Small intestine (tissue), 7 donors: ENCODE measurements at regions not wholly inside any gene's neighbourhood (a gene's known extent, or its start where the extent isn't known, plus 50 kb on each side); places are given as distances from the start of the nearest gene placed in this dataset.

ENCODE experiments used
- DNase-seq, 2 donors: peaks; one replicate each; pipeline versions ENCODE4 v3.0.0 to v3.0.0-alpha.2; 2013
- FAIRE-seq: peaks from 2 replicates; lab custom pipeline; 2012; peaks lifted over from hg19 to GRCh38; lab: Jason Lieb, UNC
- H3K27ac ChIP-seq, 3 donors: one replicate each; pipeline ENCODE4 v1.5.1; 2013; ENCODE audit warnings: low read length in 2 of 3, mild to moderate bottlenecking in 2 of 3, control low read depth in 1 of 3, inconsistent platforms in 1 of 3, low read depth in 1 of 3, moderate library complexity in 1 of 3
- H3K27me3 ChIP-seq, 3 donors: one replicate each; pipeline ENCODE4 v1.6.1; 2013; ENCODE audit warnings: low read length in 3 of 3, inconsistent platforms in 1 of 3; ENCODE audit not compliant: control insufficient read depth in 3 of 3, insufficient read depth in 3 of 3
- H3K36me3 ChIP-seq, 3 donors: one replicate each; pipeline ENCODE4 v1.6.1; 2013; ENCODE audit warnings: low read length in 3 of 3, inconsistent platforms in 1 of 3, low read depth in 1 of 3, mild to moderate bottlenecking in 1 of 3, moderate library complexity in 1 of 3; ENCODE audit not compliant: control insufficient read depth in 3 of 3, insufficient read depth in 2 of 3
- H3K4me1 ChIP-seq, 3 donors: one replicate each; pipeline ENCODE4 v1.6.1; 2013; ENCODE audit warnings: low read length in 2 of 3, inconsistent platforms in 1 of 3, low read depth in 1 of 3, mild to moderate bottlenecking in 1 of 3, moderate library complexity in 1 of 3; ENCODE audit not compliant: control insufficient read depth in 3 of 3, insufficient read depth in 2 of 3
- H3K4me3 ChIP-seq, 3 donors: one replicate each; pipeline ENCODE4 v1.5.1; 2013; ENCODE audit warnings: low read length in 3 of 3, control low read depth in 1 of 3, inconsistent platforms in 1 of 3, low read depth in 1 of 3, mild to moderate bottlenecking in 1 of 3, moderate library complexity in 1 of 3
- H3K9me3 ChIP-seq, 2 donors: one replicate each; pipeline ENCODE4 v1.6.1; 2013; ENCODE audit warnings: low read depth in 1 of 2, low read length in 1 of 2; ENCODE audit not compliant: control insufficient read depth in 2 of 2, insufficient read depth in 1 of 2
- WGBS, 3 donors: extraction: QIAGEN DNeasy Blood & Tissue Kit; methylation state at CpG; one replicate each; pipeline ENCODE4 v1.1.7; 2013; 5-methylcytosine and 5-hydroxymethylcytosine counted together
- donor health status: healthy with polysubstance abuse.
- donor health status: control.
- donor health status: control.
- donor health status: Bipolar disorder and iron deficiency.
- donor health status: healthy.

DNA sequence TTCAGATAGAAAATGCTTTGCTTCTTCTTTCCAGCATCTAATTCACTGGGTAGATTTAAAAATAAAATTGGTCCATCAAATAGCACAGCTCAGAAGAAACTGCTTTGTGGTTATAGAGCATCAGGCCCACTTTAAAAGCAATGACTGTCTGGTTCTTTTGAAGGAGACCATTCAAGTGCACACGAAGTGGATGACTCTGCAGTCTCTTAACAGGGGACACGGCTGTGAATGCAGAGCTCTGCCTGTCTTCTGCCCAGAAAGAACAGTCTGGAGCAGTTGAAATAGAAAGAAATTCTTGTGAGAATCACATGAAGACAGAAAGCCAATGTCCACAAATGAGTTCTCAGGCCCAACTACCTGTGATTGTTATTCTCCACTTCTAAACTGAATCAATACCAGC, 138.7 kb upstream of the PLEKHA5 start:
- H3K4me1 ChIP-seq: no peaks in the 10 kb centered on the region
- WGBS, 3 donors: 65 to 80% (median 73%) methylated on average over 2 of the region's 2 CpGs
- DNase-seq (no peak), FAIRE-seq (no peak)
- no peaks in the 10 kb centered on the region for H3K36me3 ChIP-seq
- H3K27ac ChIP-seq: no peak overlapping the region
- H3K9me3 ChIP-seq: no peaks in the 10 kb centered on the region
- no peak overlapping the region for H3K4me3 ChIP-seq
- H3K27me3 ChIP-seq: no peaks in the 10 kb centered on the region

DNA sequence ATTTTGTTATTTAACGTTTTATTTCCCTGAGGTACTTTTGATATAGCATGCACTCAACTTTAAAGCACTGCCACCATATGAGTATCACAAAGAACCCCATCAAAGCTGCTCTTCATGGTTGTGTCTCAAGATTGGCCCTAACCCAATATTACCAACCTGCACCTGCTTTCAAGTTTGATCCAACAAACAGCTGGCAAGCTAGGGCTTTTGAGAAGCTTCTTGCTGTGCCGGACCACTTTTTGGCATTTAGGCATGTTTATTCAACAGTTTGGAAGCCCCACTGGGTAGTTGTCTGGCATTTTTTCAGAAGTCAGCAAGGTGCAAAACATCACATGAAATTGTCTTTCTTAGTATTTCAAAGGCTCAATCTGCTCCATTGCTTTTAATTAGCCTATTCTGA, 137.2 kb upstream of the PLEKHA5 start:
- DNase-seq: no peak
- no peaks in the 10 kb centered on the region for H3K27me3 ChIP-seq
- no peaks in the 10 kb centered on the region for H3K36me3 ChIP-seq
- H3K4me3 ChIP-seq: no peak overlapping the region
- H3K27ac ChIP-seq: no peak overlapping the region
- FAIRE-seq: no peak
- 69 to 89% (median 85%) methylated on average over 2 of the region's 2 CpGs for WGBS, 3 donors
- no peaks in the 10 kb centered on the region for H3K4me1 ChIP-seq
- H3K9me3 ChIP-seq: no peaks in the 10 kb centered on the region

DNA sequence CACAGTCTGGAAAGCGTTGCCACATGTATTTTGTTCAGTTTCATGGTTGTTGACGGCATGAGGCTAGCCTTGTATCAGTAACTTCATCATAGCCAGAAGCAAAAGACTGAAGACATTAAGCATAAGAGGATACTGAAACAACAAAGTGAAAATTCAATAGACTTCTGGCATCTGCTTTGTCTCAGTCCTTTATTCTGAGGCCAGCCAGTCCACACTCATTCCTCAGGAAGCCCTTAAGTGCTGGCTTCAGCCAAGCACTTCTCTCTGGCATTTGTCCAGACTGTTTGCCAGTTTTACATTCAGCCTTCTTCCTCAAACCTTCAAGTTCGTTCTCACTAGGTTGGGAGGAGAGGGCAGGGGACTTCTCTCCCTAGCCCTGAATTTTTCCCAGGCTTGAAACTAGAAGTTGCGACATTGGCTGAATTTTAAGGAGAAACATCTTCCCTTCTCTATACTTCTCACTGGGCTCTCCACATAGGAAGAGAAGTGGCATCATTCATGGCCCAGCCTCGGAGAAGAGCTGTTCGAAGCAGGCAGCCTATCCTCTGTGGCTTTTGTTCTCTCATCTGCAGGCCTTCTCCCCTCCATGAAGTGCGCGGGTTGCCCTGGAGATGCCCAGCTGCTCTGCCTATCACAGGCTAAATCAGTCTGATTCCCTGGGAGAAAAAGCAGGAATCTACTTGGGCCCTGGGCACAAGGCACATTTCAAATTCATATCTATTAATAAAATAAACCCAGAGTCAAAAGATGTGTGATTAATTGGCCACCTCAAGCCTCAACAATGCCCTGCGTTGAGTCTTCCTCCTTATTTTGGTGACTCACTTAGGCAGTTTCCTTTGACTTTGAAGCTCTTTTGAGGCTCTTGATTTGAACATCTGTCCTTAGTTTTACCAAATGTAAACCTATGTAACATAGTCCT, 130.9 kb upstream of the PLEKHA5 start:
- Histone ChIP-seq H3K9me3 (no peaks in the 10 kb centered on the region), H3K4me1 (peaks cover 0 to 5% (median 3%) of the 10 kb centered on the region in 3 donors), H3K4me3 (no peak overlapping the region), H3K27ac (no peak overlapping the region), H3K27me3 (no peaks in the 10 kb centered on the region), H3K36me3 (no peaks in the 10 kb centered on the region)
- DNase-seq (no peak), FAIRE-seq (no peak)
- 74 to 86% (median 78%) methylated on average over 9 of the region's 9 CpGs for WGBS, 3 donors

DNA sequence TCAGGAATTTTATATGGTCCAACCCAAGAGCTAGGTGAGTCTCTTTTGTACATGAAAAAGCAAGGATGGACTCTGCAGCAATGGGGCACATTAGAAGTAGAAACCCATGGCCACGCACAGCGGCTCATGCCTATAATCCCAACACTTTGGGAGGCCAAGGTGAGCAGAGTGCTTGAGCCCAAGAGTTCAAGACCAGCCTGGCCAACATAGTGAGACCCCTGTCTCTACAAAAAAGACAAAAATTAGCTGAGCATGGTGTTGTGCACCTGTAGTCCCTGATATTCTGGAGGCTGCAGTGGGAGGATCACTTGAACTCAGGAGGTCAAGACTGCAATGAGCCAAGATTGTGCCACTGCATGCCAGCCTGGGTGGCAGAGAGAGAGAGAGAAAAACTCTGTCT, 128.7 kb upstream of the PLEKHA5 start:
- FAIRE-seq (no peak), DNase-seq (no peak)
- 94 to 100% (median 95%) methylated on average over 2 of the region's 2 CpGs for WGBS, 3 donors
- H3K36me3 ChIP-seq: no peaks in the 10 kb centered on the region
- no peaks in the 10 kb centered on the region for H3K27me3 ChIP-seq
- H3K27ac ChIP-seq: no peak overlapping the region
- peaks cover 0 to 10% (median 3%) of the 10 kb centered on the region in 3 donors for H3K4me1 ChIP-seq
- no peaks in the 10 kb centered on the region for H3K9me3 ChIP-seq
- H3K4me3 ChIP-seq: no peak overlapping the region

DNA sequence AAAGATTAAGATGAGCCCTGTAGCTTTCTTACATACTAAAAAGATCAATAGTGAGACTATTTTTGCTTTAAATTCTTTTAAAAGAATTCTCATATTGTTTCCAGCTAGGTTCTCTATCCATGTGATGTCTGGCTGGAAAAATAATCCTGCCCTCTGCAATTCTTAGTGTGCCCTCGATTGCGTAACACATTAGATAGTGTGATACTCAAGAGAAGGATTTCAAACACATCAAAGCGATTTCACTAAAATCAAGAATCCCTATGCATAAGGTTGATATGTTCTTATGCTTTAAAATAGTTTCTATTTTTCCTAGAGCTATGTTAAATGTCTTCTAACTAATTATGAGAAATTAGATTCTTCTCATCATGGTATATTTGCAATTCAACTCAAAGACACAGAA, 127.3 kb upstream of the PLEKHA5 start:
- peaks cover 0 to 10% (median 3%) of the 10 kb centered on the region in 3 donors for H3K4me1 ChIP-seq
- FAIRE-seq: no peak
- DNase-seq: no peak
- no peaks in the 10 kb centered on the region for H3K27me3 ChIP-seq
- H3K9me3 ChIP-seq: no peaks in the 10 kb centered on the region
- H3K27ac ChIP-seq: no peak overlapping the region
- no peaks in the 10 kb centered on the region for H3K36me3 ChIP-seq
- WGBS, 3 donors: 77 to 84% (median 79%) methylated on average over 3 of the region's 3 CpGs
- no peak overlapping the region for H3K4me3 ChIP-seq

DNA sequence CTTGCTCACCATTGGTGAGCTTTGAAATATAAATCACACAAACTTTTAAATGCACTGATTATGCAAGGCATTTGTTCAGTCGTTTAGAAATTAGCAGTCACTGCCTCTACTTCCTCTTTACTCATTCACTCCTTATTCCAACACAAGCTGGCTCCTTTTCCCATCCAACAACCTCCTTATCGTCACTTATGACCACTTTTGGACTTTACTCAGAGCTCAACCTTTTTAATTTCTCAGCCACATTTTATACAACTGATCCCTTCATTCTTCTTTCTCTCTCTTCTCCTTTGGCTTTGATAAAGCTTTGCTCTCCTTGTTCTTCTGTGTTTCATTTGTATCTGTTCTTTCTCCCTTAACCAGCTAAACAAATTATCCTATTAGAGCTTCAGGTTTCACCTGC, 126.4 kb upstream of the PLEKHA5 start:
- no peak for FAIRE-seq
- WGBS, 3 donors: 10 to 33% (median 26%) methylated on average over 2 of the region's 2 CpGs
- Histone ChIP-seq H3K4me3 (peak overlapping the region in 1 of 3 donors; percentile 3), H3K9me3 (no peaks in the 10 kb centered on the region), H3K36me3 (no peaks in the 10 kb centered on the region), H3K4me1 (peaks cover 0 to 10% (median 3%) of the 10 kb centered on the region in 3 donors), H3K27me3 (no peaks in the 10 kb centered on the region), H3K27ac (peak overlapping the region in 1 of 3 donors; percentile 51)
- peak; percentile 47 to 56 for DNase-seq

DNA sequence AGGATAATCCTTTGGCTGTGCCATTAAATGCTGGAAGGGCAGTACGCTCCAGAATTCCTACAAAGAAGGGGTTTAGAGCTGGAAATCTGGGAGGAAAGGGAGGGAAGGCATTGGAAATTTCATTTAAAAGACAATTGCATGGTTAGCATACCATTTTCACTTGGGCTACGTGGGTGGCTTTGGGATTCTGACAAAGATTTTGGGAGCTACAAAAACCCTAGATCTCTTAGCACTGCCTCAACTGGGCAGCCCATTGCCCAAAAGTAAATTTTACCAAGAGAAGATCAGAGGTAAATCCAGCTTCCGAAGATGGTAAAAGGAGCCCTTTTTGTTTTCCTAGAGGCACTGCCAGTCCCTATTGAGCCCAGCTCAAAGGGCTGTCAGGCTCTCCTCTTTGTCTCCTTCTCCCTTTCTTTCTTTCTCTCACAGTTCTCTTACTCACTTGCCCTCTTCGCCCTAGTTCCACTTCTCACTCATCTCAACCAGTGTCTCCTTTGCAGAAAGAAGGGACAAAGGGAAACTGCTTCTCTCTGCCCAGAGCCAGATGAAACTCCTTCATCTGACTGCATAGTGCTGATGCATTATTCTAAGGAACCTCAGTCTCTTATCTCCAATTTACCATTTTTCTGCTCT, 125.4 kb upstream of the PLEKHA5 start:
- no peaks in the 10 kb centered on the region for H3K36me3 ChIP-seq
- peaks cover 0 to 10% (median 3%) of the 10 kb centered on the region in 3 donors for H3K4me1 ChIP-seq
- H3K27ac ChIP-seq: no peak overlapping the region
- H3K9me3 ChIP-seq: no peaks in the 10 kb centered on the region
- FAIRE-seq: no peak
- H3K4me3 ChIP-seq: no peak overlapping the region
- H3K27me3 ChIP-seq: no peaks in the 10 kb centered on the region
- 82 to 90% (median 85%) methylated on average over 4 of the region's 4 CpGs for WGBS, 3 donors
- no peak for DNase-seq

DNA sequence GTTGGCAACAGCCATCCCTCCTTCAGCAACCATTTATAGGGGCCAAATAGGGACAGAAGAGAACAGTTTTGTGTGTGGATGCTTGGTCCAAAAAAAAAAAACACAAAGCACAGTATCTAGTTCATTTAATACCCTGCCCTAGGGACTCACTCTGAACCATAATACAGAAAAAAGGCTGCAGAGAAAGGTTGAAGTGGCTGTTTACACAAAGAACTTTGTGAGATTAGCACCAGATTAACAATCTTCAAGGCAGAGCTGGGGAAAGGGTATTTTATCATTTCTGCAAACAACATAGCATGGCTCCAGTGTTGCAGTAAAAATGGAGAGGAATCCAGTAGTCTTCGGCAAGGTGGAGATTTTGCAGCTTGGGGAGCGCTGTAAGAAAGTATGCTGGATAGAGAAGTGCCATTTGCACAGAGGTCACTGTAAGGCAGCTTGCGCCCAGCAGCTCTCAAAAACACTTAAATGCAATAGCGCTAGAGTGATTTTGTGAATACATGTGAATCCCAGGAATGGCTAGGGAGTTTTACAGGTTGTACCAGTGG, 124.2 kb upstream of the PLEKHA5 start:
- Histone ChIP-seq H3K4me1 (peaks cover 0 to 13% (median 3%) of the 10 kb centered on the region in 3 donors), H3K9me3 (no peaks in the 10 kb centered on the region), H3K36me3 (no peaks in the 10 kb centered on the region), H3K27ac (no peak overlapping the region), H3K4me3 (no peak overlapping the region), H3K27me3 (no peaks in the 10 kb centered on the region)
- FAIRE-seq (no peak), DNase-seq (no peak)
- WGBS, 3 donors: 89 to 96% (median 95%) methylated on average over 4 of the region's 4 CpGs
